ENCODE measurements at regions not wholly inside any gene's neighbourhood (a gene's known extent, or its start where the extent isn't known, plus 50 kb on each side); places are given as distances from the start of the nearest gene placed in this dataset.
A peak's percentile ranks its signal among the peaks of the same experiment; 100 is the strongest.
"Not testable (repeated sequence)": the region's sequence is repeated elsewhere in the genome, so short reads cannot be mapped to it uniquely, and the experiment has no call there.

DNA sequence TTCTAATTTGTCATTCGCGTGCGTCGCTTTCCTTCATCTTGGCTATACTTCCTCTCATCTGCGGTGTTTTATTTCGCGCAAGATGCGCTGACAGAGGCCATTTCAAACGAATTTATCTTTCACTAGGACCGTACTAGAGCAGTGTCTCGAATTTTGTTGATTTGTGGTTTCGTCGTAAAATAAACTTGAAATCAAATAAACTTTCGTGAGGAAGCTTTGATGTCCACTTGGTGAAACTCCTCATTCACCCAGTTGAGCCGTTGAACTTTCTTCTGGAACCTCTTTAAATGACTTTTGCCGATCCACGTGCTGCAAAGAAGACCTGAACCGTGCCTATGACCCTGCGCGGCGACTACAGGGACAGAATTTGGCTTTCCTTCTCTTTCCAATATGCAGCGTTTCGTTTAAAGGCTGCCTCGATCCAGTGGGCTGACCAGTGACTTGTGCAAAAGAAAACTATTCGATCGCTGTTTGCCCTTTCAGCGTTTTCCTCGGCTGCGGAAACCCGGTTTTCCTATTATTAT lies 163.9 kb upstream of the PPP1R3A start:
- no peak for DNase-seq (ENCODE audit: low spot score)

DNA sequence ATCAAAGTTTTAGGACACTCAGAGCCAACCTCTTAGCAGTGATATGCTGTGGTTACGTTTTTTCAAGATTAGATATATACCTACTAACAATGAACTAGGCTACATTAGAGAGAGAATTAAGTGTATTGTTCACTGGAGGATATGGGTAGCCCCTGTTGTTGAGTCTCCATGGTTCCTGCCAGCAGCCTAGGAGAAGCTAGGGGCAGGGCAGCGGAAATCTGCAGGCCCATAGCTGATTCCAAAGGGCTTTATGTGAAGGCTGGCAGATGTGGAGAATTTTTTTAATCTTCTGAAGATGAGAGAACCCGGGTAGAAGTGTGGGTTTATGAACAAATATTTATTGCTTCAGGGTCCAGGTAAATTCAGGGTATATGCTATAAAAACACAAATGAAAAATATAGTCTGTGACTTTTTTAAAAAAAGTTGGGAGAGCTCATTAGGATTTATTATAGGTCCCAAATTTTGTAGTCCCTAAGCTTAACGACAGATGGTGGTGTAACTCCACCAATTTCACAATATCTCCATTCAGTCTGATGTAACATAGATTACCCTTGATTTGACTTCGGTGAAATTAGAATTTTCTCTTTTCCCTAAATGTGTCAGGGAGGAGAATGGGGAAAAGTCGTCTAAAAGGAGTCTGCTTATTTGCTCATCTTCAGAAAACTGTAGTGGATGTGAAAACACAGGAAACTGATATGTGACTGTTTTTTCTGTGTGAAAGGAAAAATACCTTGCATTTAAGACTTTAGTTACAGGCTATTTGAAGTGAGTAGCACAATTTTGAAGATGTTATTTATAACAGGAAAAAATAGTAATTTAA lies 163.0 kb upstream of the PPP1R3A start:
- DNase-seq (ENCODE audit: low spot score): peak; percentile 36

DNA sequence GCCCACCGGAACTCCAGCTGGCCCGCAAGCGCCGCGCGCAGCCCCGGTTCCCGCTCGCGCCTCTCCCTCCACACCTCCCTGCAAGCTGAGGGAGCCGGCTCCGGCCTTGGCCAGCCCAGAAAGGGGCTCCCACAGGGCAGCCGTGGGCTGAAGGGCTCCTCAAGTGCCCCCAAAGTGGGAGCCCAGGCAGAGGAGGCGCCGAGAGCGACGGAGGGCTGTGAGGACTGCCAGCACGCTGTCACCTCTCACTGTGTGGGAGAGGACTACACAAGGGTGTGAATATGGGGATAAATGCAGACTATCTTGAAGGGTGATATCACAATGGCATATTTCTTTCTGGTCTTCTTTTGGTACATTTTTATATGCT lies 158.3 kb upstream of the PPP1R3A start:
- DNase-seq (ENCODE audit: low spot score): not testable (repeated sequence)

DNA sequence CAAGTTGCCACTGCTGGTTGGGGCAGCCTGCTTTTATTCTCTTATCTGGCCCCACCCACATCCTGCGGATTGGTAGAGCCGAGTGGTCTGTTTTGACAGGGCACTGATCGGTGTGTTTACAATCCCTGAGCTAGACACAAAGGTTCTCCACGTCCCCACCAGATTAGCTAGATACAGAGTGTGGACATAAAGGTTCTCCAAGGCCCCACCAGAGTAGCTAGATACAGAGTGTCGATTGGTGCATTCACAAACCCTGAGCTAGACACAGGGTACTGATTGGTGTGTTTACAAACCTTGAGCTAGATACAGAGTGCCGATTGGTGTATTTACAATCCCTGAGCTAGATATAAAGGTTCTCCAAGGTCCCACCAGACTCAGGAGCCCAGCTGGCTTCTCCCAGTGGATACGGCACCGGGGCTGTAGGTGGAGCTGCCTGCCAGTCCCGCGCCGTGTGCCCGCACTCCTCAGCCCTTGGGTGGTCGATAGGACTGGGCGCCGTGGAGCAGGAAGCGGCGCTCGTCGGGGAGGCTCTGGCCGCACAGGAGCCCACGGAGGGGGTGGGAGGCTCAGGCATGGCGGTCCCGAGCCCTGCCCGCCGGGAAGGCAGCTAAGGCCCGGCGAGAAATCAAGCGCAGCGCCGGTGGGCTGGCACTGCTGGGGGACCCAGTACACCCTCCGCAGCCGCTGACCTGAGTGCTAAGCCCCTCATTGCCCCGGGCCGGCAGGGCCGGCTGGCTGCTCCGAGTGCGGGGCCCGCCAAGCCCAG lies 157.8 kb upstream of the PPP1R3A start:
- DNase-seq (ENCODE audit: low spot score): not testable (repeated sequence)

DNA sequence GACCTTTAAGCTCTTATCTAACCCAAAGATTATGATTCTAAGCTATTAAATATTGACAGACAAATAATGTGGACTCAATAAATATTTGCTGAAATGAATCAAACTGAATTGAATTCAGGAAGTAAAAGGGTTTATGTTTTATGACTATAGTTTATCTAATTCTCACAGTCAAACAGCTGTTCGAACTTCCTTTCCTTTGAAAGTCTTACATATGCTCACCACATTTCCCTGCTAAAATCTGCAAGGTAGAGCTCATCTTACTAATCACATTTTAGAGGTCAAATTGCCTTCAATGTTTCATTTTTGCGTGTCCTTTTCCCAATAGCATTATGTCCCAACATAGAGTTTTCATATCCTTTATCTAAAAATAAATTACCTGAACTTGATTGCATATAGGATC lies 154.9 kb upstream of the PPP1R3A start:
- no peak for DNase-seq (ENCODE audit: low spot score)

DNA sequence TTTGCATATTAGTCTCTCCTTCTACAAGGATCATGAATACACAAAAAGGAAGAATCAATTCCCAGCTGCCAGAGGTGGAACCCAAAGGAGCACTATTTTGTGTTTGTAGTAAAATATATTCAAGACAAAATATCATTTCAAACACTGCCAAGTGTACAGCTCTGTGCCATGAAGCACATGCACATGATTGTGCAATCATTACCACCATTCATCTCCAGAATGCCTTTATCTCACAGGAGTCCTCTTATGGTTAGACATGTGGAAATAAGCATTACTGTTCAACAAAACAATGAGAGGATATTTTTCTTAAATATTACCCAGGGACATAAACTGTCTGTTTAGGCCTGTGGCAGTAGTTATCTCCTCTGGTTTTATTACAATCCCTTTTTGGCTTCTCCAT lies 151.4 kb upstream of the PPP1R3A start:
- DNase-seq (ENCODE audit: low spot score): no peak

DNA sequence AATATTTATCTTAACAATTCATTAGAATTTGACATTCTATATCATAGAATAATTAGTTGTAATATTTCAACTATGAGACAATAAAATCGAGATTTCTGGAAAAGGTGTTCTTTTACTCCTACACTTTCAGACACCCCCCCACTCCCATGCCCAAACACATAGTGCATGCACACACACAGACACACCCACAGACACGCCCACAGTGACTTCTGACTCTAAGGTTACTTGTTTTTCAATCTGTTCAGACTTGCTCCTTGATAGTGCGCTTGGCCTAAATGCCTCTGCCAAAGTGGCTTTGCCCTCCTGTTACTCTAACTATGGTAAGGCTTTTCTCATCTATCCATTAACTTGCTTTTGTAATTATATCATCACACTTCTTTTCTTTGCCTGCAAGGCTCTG lies 144.0 kb upstream of the PPP1R3A start:
- DNase-seq (ENCODE audit: low spot score): no peak

DNA sequence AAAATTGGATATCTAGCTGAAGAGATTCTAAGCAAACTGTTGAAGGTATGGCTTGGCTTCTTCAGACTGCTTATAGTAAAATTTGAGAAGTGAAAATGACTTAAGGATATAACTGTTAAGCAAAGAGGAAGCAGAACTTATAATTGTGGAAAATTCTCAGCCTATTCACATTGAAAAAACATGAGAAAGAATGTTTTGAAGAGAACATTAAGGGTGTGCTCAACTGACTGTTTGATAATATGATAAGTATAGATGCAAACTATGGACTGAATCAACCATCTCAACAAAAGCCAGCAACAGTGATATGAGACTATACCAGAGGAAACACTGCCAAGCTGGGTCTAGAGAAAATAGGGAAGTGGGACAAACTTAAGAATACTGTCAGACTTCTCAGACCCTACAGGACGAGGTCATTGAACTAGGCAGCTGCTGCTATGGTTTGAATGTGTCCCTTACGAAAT lies 133.1 kb upstream of the PPP1R3A start:
- peak; percentile 3 for DNase-seq (ENCODE audit: low spot score)

DNA sequence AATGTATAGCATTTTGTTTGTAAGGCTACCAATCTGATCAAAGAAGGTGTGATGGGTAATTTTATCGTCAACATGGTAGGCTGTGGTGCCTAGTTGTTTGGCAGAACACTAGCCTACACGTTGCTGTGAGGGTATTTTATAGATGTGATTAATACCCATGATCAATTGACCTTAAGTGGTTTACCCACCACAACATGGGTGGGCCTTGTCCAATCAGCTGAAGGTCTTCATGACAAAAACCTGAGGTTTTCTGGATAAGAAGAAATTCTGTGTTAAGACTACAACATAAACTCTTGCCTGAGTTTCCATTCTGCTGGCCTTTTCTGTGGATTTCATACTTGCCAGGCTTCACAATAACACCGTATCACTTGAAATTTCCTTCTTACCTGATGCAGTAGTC lies 131.8 kb upstream of the PPP1R3A start:
- DNase-seq (ENCODE audit: low spot score): no peak

DNA sequence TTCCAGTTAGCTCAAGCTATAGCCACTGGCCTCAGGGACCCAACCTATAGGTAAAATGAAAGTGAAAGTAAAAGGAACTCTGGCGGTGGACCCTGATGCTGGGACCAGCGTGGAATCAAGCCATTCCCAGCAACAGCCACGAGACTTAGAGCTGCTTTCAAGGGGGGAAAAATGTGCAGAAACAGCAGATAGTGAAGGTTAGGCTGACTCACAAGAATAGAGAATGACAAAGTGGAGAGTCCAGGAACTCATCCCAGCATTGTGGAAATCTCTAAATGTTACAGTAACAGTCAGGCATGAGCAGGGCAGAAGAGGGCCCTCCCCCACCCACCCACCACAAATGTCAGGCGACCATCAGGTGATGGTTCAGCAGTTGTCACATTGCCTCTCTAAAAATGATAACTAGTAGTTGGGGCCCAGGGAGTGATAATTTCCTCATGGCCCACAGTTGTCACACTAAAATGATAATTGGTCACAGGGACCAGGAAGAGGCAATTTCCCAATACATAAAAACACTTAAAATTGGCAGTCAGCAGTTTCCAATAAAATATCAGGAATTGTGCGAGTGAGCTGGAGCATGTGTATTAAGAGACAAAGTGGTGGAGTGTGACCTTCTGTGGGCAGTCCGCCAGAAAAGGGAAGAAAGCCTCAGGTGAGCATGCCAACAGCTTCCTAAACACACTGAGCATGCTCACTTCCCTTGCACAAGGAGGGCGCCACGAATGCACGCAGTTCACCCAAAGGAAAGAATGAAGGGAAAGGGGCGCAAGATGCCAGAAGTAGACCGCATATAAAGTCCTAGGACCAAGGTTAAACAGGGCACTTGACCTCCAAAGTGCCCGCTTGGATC lies 129.8 kb upstream of the PPP1R3A start:
- DNase-seq (ENCODE audit: low spot score): no peak

DNA sequence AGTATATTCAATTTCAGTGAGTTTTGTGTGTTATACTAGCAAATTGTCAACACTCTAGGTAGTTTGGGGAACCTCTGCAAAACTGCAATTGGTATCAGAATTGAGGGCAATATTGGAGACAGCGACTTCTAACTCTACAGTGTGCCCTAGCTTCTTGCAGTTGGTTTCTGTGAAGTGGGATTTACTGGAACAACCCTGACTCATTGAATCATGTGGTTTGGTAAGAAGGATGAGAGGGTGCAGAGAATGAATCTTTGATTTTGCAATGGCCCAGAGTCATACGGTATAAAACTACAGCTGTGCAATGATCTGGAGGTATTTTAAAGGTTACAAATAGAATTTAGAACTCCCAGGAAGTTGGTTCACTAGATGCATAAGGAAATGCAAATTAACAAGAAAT lies 129.1 kb upstream of the PPP1R3A start:
- no peak for DNase-seq (ENCODE audit: low spot score)

DNA sequence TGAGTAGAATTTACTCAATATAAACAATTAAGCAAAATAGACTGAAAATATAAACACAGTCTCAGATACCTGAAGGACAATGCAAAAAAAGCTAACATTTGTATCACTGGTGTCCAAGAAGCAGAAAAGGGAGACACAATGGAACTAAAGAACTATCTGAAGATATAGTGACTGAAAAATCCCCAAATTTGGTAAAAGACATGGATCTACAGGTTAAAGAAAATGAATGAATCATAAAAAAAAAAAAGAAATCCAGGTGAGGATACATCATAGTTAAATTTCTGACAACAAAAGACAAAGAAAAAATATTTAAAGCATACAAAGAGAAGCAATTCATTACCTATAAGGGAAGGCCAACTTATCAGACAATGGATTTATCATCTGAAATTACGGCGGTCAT lies 114.7 kb upstream of the PPP1R3A start:
- DNase-seq (ENCODE audit: low spot score): no peak

DNA sequence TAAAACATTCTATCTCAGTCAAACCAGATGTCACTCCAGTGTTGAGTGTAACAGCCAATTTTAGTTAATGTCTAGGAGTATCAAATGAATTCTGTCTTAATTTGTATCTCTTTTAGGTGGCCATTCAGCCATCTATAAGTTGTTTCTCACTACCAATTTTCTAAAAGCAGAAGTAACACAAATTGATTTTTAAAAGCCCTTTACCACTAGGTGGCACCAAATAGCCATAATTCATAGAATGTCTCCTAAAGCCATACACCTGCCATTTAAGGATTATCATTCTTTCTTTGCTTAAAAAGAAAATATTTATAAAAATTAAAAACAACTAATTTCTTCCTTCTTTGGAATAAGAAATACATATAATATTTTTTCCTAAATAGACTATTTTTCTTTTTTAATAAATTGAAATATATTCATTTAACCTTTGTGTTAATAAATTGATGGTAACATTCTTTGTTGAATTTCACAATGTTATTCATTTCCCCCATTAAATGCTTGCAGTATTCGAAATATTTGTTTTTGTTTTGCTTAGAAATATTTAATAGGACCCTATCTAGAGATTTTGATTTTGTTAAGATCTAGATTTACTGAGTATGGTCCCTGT lies 107.8 kb upstream of the PPP1R3A start:
- DNase-seq (ENCODE audit: low spot score): peak; percentile 39

DNA sequence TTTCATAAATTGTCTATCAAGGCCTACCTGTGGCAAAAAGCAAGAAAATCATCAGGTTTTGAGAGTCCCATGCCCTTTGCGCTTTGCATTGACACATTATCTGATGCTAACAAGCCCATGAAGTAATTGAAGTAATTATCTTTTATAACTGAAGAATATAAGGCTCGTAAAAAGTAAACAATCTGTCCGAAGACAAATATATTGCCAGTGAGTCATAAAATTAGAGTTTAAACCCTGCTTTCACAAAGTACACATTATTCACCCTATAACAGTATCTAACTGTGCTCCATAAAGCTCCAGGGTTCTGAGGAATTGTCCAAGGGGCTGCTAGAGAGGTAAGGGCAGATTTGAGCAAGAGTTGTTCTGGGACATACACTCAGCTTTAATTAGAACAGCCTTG lies 102.3 kb upstream of the PPP1R3A start:
- no peak for DNase-seq (ENCODE audit: low spot score)

DNA sequence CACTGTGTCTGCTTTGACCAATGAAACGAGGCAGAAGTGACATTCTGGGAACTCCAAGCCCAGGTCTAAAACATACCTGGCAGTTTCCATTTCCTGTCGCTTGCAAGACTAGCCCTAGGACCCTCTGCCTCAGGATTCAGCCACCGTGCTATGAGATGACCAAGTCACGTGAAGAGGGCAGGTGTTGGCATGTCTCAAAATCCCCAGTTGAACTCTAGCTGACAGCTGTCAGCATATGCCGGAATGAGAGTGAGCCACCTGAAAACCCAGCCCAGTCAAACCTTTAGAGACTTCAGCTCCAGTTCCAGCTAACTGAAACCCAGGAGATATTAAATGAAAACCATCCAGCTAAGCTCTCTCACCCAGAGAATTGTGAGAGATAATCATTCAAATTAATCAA lies 89.9 kb upstream of the PPP1R3A start:
- no peak for DNase-seq (ENCODE audit: low spot score)

DNA sequence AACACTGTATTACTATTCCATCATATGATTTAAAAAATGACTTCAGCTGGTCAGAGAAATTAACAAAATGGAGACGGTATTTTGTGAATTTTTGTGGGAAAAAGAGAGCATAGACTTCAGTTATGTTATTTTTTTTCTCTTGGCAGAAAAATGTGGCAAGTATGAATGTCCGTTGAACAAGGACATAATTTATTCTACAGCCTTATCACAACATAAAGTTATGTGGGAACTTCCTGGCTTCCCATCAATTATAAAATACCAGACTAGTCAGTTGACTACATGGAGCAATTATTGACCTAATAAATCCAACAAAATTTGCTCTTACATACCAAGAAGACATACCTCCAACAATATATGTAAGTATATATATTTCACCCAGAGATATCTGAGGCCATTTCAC lies 88.6 kb upstream of the PPP1R3A start:
- no peak for DNase-seq (ENCODE audit: low spot score)

DNA sequence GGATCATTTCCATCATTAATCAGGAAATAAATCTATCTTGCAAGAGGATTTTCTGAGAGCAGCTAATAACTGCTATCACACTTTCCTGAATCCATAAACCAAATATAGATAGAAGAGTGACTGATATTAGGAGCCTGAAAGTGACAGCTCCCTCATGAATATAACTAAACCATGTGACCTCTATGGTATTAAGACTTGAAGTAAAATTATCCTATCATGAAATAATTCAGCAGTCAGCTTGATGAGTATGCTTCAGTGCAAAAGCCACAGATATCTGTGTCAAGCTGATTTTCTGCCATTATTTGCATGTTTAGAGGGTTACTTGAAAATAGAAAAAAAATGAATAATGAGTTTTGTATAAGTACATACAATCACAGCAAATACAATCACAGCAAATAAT lies 80.1 kb upstream of the PPP1R3A start:
- peak; percentile 25 for DNase-seq (ENCODE audit: low spot score)

DNA sequence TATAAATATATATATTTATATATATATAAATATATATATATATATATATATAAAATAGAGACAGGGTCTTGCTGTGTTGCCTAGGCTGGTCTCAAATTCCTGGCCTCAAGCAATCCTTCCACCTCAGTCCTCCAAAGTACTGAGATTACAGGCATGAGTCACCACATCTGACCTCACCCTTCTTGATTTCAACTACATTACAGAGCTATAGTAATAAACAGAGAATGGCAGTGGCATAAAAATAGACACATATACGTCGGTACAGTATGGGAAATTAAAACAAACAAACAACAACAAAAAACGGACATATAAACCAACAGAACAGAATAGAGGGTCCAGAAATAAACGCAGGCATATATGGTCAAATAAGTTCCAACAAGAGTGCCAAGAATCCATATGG lies 77.6 kb upstream of the PPP1R3A start:
- DNase-seq (ENCODE audit: low spot score): no peak

DNA sequence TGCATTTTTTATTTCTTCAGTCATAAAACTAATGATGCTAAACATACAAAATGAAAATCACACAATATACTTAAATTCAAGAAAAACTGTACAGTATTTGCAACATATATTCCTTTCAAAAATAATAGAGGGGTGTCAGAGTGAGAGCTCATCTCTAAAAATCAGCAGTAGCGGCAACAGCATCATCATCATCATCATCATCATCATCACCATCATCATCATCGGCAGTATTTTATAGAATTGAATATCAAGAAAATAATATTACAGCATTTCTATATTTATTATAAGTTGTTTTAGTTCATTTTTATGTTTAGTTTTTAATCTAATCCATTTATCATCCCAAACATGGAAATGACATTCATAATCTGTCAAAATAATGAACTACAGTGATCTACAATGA lies 67.4 kb upstream of the PPP1R3A start:
- no peak for DNase-seq (ENCODE audit: low spot score)

DNA sequence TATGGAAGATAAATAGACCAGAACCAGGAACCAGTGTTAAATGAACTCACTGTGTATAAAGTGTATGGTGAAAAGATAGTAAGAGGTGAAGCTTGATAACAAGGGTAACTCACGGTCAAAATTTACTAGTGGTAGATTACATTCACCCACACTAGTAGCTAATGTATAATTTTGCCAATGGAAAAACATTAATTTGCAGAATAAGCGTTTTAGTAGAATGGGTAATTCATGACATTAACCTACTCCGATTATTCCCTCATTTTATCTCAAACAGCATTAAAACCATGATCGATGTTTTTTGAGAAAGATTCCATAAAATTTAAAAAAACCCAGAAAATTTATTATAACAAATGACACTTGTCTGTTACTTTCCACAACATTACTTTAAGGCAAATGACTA lies 57.7 kb upstream of the PPP1R3A start:
- DNase-seq (ENCODE audit: low spot score): no peak

DNA sequence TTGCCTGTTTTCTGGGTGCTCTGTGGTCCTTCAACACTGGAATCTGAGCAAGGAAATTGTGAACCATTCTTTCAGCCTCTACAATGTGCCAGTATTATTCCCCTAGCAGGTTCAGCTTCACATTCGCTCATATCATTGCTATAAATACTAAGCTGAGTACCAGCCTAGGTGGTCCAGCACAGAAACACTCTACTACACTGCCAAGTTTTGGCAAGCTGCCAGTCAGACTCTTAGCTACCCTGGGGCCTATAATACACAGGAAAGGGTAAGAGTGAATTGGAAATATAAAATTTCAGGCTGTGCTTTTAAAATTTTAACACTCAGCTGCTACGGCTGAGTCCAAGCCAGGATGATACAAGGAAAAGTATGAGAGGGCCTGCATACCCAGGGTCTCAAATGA lies 49.9 kb upstream of the PPP1R3A start:
- DNase-seq (ENCODE audit: low spot score): no peak

Data from putamen (tissue), 1 donor.